ENCODE measurements at regions not wholly inside any gene's neighbourhood (a gene's known extent, or its start where the extent isn't known, plus 50 kb on each side); places are given as distances from the start of the nearest gene placed in this dataset.

GRCh38 chr6:97459986-97460385 lies 177.0 kb upstream of the MMS22L start:
- TF ChIP-seq, protein P1, sequence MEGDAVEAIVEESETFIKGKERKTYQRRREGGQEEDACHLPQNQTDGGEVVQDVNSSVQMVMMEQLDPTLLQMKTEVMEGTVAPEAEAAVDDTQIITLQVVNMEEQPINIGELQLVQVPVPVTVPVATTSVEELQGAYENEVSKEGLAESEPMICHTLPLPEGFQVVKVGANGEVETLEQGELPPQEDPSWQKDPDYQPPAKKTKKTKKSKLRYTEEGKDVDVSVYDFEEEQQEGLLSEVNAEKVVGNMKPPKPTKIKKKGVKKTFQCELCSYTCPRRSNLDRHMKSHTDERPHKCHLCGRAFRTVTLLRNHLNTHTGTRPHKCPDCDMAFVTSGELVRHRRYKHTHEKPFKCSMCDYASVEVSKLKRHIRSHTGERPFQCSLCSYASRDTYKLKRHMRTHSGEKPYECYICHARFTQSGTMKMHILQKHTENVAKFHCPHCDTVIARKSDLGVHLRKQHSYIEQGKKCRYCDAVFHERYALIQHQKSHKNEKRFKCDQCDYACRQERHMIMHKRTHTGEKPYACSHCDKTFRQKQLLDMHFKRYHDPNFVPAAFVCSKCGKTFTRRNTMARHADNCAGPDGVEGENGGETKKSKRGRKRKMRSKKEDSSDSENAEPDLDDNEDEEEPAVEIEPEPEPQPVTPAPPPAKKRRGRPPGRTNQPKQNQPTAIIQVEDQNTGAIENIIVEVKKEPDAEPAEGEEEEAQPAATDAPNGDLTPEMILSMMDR (IDR thresholded peaks at IDR 0.05; ENCODE audit: low read depth, low read length): no peak

GRCh38 chr6:97460394-97461080 lies 177.5 kb upstream of the MMS22L start:
- DNase-seq: no peak
- Histone ChIP-seq H3K4me3 (ENCODE audit: low read depth, low read length) (no peak overlapping the region), H3K36me3 (no peaks in the 10 kb centered on the region), H3K9me3 (no peaks in the 10 kb centered on the region), H3K4me1 (no peaks in the 10 kb centered on the region), H3K27me3 (no peaks in the 10 kb centered on the region; the same call in 1 of the 2 replicates)
- TF ChIP-seq, protein P1 (IDR thresholded peaks at IDR 0.05; ENCODE audit: low read depth, low read length): no peak

More at GRCh38 chr6:97459986-97460385, 177.0 kb upstream of the MMS22L start:
- Histone ChIP-seq H3K27me3 (no peaks in the 10 kb centered on the region; the same call in 1 of the 2 replicates), H3K9me3 (no peaks in the 10 kb centered on the region), H3K4me3 (ENCODE audit: low read depth, low read length) (no peak overlapping the region), H3K4me1 (no peaks in the 10 kb centered on the region), H3K36me3 (no peaks in the 10 kb centered on the region)
- DNase-seq: no peak

- H3K27me3 ChIP-seq: no peaks in the 10 kb centered on the region; the same call in 1 of the 2 replicates
- no peaks in the 10 kb centered on the region for H3K4me1 ChIP-seq
- TF ChIP-seq, protein P1 (IDR thresholded peaks at IDR 0.05; ENCODE audit: low read depth, low read length): no peak
- no peaks in the 10 kb centered on the region for H3K36me3 ChIP-seq
- H3K9me3 ChIP-seq: no peaks in the 10 kb centered on the region
- H3K4me3 ChIP-seq (ENCODE audit: low read depth, low read length): no peak overlapping the region
- DNase-seq: no peak
These were observed 178.2 kb upstream of the MMS22L start for GRCh38 chr6:97461218-97461617.

DNA sequence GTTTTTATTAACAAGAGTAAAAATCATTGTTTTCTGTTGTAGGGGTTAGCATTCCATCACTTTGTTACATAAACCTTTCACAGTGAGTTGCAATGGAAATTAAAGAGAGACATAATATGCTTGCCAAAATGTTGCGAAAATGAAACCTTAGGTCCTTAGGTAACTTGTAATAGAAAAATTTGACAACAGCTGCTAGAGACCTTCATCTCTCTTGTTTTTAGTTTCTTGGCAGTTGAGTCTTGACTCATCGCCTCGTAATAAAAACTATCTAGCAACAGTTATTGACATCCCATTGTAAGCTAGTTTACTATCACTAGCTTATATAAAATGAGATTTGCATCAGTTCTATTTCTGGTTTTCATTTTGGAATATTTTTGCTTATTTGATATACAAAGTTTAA lies 179.0 kb upstream of the MMS22L start:
- H3K4me3 ChIP-seq (ENCODE audit: low read depth, low read length): no peak overlapping the region
- H3K27me3 ChIP-seq: no peaks in the 10 kb centered on the region; the same call in 1 of the 2 replicates
- H3K9me3 ChIP-seq: no peaks in the 10 kb centered on the region
- H3K4me1 ChIP-seq: no peaks in the 10 kb centered on the region
- TF ChIP-seq, protein P1 (IDR thresholded peaks at IDR 0.05; ENCODE audit: low read depth, low read length): no peak
- DNase-seq: no peak
- H3K36me3 ChIP-seq: no peaks in the 10 kb centered on the region

DNA sequence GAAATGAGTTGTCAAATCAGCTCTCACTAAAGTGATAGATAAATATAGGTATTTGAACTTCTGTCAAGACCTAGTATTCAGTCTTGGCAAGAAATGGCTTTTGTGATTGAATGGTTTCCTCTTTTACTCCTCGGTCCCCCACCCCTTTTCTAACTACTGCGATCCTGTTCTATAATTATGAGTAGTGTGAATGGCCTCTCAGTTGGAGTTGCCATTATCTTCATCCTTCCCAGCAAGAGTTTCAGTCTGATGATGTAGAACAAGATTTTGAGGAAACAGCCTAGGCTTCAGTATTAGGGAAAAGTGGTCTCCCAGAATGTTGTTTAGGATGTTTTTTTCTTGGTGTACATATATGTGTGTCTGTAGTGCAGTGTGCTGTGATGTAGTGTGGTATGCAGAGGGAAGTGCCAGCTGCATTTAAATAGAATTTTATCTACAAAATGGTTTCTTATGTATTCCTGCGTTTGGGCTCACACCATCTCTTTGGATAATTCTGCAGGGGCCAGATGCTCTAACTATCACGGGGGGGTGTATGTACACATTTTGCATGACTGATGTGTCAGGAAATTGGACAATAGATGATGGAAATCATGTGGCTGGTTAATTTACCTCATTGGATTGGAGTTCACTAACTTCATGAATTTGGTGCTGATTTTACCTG lies 180.1 kb upstream of the MMS22L start:
- TF ChIP-seq, protein P1 (IDR thresholded peaks at IDR 0.05; ENCODE audit: low read depth, low read length): no peak
- Histone ChIP-seq H3K9me3 (no peaks in the 10 kb centered on the region), H3K4me3 (ENCODE audit: low read depth, low read length) (no peak overlapping the region), H3K27me3 (no peaks in the 10 kb centered on the region), H3K4me1 (no peaks in the 10 kb centered on the region), H3K36me3 (no peaks in the 10 kb centered on the region)
- no peak for DNase-seq
